CD4-positive, alpha-beta T cell treated with Interleukin-10 for 1 hour (primary cell): ENCODE measurements at regions not wholly inside any gene's neighbourhood (a gene's known extent, or its start where the extent isn't known, plus 50 kb on each side); places are given as distances from the start of the nearest gene placed in this dataset.
"Not testable (repeated sequence)": the region's sequence is repeated elsewhere in the genome, so short reads cannot be mapped to it uniquely, and the experiment has no call there.

Experiments used
- DNase-seq: peaks from one replicate; pipeline ENCODE4 v3.0.0-alpha.2; 2020

GRCh38 chr13:87124785-87125074, 546.4 kb upstream of the SLITRK5 start:
- DNase-seq, result no peak

- DNase-seq, result no peak
Measured at GRCh38 chr13:87128036-87128435, 543.1 kb upstream of the SLITRK5 start.

GRCh38 chr13:87128491-87128890, 542.7 kb upstream of the SLITRK5 start:
- no peak for DNase-seq

- DNase-seq, result no peak
Measured at GRCh38 chr13:87129602-87130300, 541.4 kb upstream of the SLITRK5 start.

GRCh38 chr13:87130423-87130822, 540.7 kb upstream of the SLITRK5 start:
- DNase-seq, result no peak

- no peak for DNase-seq
Measured at GRCh38 chr13:87131611-87132010, 539.6 kb upstream of the SLITRK5 start.

- DNase-seq, result no peak
Measured at GRCh38 chr13:87138866-87139265, 532.3 kb upstream of the SLITRK5 start.

GRCh38 chr13:87147076-87147475, 524.1 kb upstream of the SLITRK5 start:
- DNase-seq, result no peak

- no peak for DNase-seq
Measured at GRCh38 chr13:87153371-87153770, 517.8 kb upstream of the SLITRK5 start.

GRCh38 chr13:87166348-87166747, 504.8 kb upstream of the SLITRK5 start:
- DNase-seq, result no peak

- no peak for DNase-seq
Measured at GRCh38 chr13:87168390-87168789, 502.8 kb upstream of the SLITRK5 start.

GRCh38 chr13:87169337-87169736, 501.8 kb upstream of the SLITRK5 start:
- DNase-seq, result no peak

GRCh38 chr13:87172166-87172835, 498.9 kb upstream of the SLITRK5 start:
- DNase-seq, result no peak

GRCh38 chr13:87185138-87185537, 486.0 kb upstream of the SLITRK5 start:
- DNase-seq, result not testable (repeated sequence)

GRCh38 chr13:87186647-87187046, 484.5 kb upstream of the SLITRK5 start:
- DNase-seq, result not testable (repeated sequence)

- not testable (repeated sequence) for DNase-seq
Measured at GRCh38 chr13:87191485-87191884, 479.7 kb upstream of the SLITRK5 start.

GRCh38 chr13:87198371-87198770, 472.8 kb upstream of the SLITRK5 start:
- DNase-seq, result no peak

- no peak for DNase-seq
Measured at GRCh38 chr13:87206708-87207107, 464.5 kb upstream of the SLITRK5 start.

- DNase-seq, result no peak
Measured at GRCh38 chr13:87207280-87208003, 463.7 kb upstream of the SLITRK5 start.

- DNase-seq, result no peak
Measured at GRCh38 chr13:87208636-87209035, 462.5 kb upstream of the SLITRK5 start.

GRCh38 chr13:87234981-87235380, 436.2 kb upstream of the SLITRK5 start:
- no peak for DNase-seq

GRCh38 chr13:87235621-87236020, 435.6 kb upstream of the SLITRK5 start:
- no peak for DNase-seq

- no peak for DNase-seq
Measured at GRCh38 chr13:87244256-87244890, 426.8 kb upstream of the SLITRK5 start.

GRCh38 chr13:87249847-87250246, 421.3 kb upstream of the SLITRK5 start:
- DNase-seq, result not testable (repeated sequence)
